HG03558 (cell line): ENCODE measurements at regions not wholly inside any gene's neighbourhood (a gene's known extent, or its start where the extent isn't known, plus 50 kb on each side); places are given as distances from the start of the nearest gene placed in this dataset.
"Not testable (repeated sequence)": the region's sequence is repeated elsewhere in the genome, so short reads cannot be mapped to it uniquely, and the experiment has no call there.

Source experiments
- ATAC-seq: cut with Tn5 transposase; IDR thresholded peaks from one replicate; pipeline ENCODE4 v1.9.1; 2021; ENCODE audit warnings: moderate number of reproducible peaks; ENCODE audit not compliant: unreplicated experiment; ENCODE audit errors: extremely low read depth

GRCh38 chr1:199948587-199949280, 78.8 kb upstream of the NR5A2 start:
- no peak for ATAC-seq

GRCh38 chr1:199951005-199951404, 76.5 kb upstream of the NR5A2 start:
- ATAC-seq: not testable (repeated sequence)

GRCh38 chr1:199953651-199954050, 73.9 kb upstream of the NR5A2 start:
- ATAC-seq: no peak

- no peak for ATAC-seq
These were observed 72.8 kb upstream of the NR5A2 start for GRCh38 chr1:199954699-199955098.

GRCh38 chr1:199955235-199955634, 72.3 kb upstream of the NR5A2 start:
- no peak for ATAC-seq

GRCh38 chr1:199956005-199956404, 71.5 kb upstream of the NR5A2 start:
- ATAC-seq: no peak

- ATAC-seq: no peak
These were observed 68.3 kb upstream of the NR5A2 start for GRCh38 chr1:199959033-199959774.

GRCh38 chr1:199959775-199960110, 67.8 kb upstream of the NR5A2 start:
- no peak for ATAC-seq

- no peak for ATAC-seq
These were observed 57.4 kb upstream of the NR5A2 start for GRCh38 chr1:199970125-199970524.

GRCh38 chr1:199976496-199977144, 50.9 kb upstream of the NR5A2 start:
- no peak for ATAC-seq
